Testis (tissue), 2 donors: ENCODE measurements at regions not wholly inside any gene's neighbourhood (a gene's known extent, or its start where the extent isn't known, plus 50 kb on each side); places are given as distances from the start of the nearest gene placed in this dataset.

Source experiments
- POLR2A ChIP-seq: fragments of 450-650 bp; IDR thresholded peaks from one replicate; pipeline ENCODE4 v1.6.1; 2017; ENCODE audit warnings: antibody characterized with exemption, mild to moderate bottlenecking, moderate library complexity
- TF ChIP-seq, protein P1 (sequence below), 3 experiments: fragments of 450-650 bp in 2 of 3; fragments of 200-600 bp in 1 of 3; sonication (generic) in 1 of 3; IDR thresholded peaks; one replicate each; pipeline ENCODE4 v1.5.1; 2016 to 2019; ENCODE audit warnings: antibody characterized with exemption in 3 of 3, mild to moderate bottlenecking in 2 of 3, moderate library complexity in 1 of 3

DNA sequence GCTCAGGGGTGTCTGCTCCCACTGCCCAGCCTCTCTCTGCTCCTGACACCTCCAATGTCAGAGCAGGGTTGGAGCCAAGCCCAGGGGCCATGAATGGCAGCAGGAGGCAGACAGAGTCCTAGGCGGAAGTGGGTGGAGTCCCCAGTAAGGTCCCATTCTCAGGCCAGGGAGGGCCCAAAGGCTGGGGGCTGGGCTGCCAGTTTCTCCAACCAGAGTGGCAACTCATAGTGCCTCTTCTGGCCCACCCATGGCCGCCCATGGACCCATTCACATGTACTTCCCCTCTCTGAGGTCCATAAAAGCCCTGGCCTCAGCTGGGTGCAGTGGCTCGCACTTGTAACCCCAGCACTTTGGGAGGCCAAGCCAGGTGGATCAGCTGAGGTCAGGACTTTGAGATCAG lies 261.8 kb upstream of the TNC start:
- TF ChIP-seq, protein P1, sequence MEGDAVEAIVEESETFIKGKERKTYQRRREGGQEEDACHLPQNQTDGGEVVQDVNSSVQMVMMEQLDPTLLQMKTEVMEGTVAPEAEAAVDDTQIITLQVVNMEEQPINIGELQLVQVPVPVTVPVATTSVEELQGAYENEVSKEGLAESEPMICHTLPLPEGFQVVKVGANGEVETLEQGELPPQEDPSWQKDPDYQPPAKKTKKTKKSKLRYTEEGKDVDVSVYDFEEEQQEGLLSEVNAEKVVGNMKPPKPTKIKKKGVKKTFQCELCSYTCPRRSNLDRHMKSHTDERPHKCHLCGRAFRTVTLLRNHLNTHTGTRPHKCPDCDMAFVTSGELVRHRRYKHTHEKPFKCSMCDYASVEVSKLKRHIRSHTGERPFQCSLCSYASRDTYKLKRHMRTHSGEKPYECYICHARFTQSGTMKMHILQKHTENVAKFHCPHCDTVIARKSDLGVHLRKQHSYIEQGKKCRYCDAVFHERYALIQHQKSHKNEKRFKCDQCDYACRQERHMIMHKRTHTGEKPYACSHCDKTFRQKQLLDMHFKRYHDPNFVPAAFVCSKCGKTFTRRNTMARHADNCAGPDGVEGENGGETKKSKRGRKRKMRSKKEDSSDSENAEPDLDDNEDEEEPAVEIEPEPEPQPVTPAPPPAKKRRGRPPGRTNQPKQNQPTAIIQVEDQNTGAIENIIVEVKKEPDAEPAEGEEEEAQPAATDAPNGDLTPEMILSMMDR (IDR thresholded peaks at IDR 0.05) = no peak
- no peak for TF ChIP-seq POLR2A
